Caco-2 (cell line): ENCODE measurements at regions not wholly inside any gene's neighbourhood (a gene's known extent, or its start where the extent isn't known, plus 50 kb on each side); places are given as distances from the start of the nearest gene placed in this dataset.

Experiments used
- BruUV-seq: library from RNA; stranded (reverse); fragments of 400-500 nt; replicated peaks from 2 replicates; lab custom pipeline; 2021; lab: Mats Ljungman, UMichigan
- CTCF ChIA-PET: fragments of 300-600 bp; sonication (Branson Sonifier 250); formaldehyde crosslinking; loops from one replicate; lab custom pipeline; 2022; ENCODE audit warnings: antibody characterized with exemption; lab: Charles Lee
- POLR2A ChIA-PET: fragments of 300-600 bp; sonication (Branson Sonifier 250); formaldehyde crosslinking; loops from one replicate; lab custom pipeline; 2022; ENCODE audit warnings: antibody characterized with exemption; lab: Charles Lee
- DNase-seq, 2 experiments: peaks; one replicate each; pipeline versions ENCODE4 v3.0.0 to v3.0.0-alpha.2; 2020 to 2022
- H3K27me3 ChIP-seq: replicated peaks from 2 replicates; pipeline ENCODE4 v1.6.0; 2011; ENCODE audit warnings: low read length; ENCODE audit not compliant: control insufficient read depth, insufficient read depth
- H3K36me3 ChIP-seq: 2 replicates; pipeline ENCODE4 v1.5.1; 2011; ENCODE audit warnings: low read length; ENCODE audit not compliant: control insufficient read depth, insufficient read depth
- H3K4me1 ChIP-seq: fragments of 250-450 bp; sonication (Bioruptor Pico); 2 replicates; pipeline ENCODE4 v1.5.1; 2020; ENCODE audit warnings: mild to moderate bottlenecking
- H3K4me3 ChIP-seq: 2 replicates; pipeline ENCODE4 v1.5.1; 2011; ENCODE audit warnings: low read depth, mild to moderate bottlenecking, control low read depth, low read length
- H3K9me3 ChIP-seq: fragments of 250-450 bp; sonication (Bioruptor Pico); 2 replicates; pipeline ENCODE4 v1.5.1; 2020; ENCODE audit warnings: mild to moderate bottlenecking, moderate library complexity
- H3K27ac Mint-ChIP-seq: one replicate; pipeline ENCODE4 v1.8.0; 2022; ENCODE audit warnings: mixed read lengths; ENCODE audit not compliant: unreplicated experiment
- H3K27me3 Mint-ChIP-seq: one replicate; pipeline ENCODE4 v1.8.0; 2022; ENCODE audit warnings: mixed read lengths; ENCODE audit not compliant: insufficient read depth, unreplicated experiment
- H3K36me3 Mint-ChIP-seq: one replicate; pipeline ENCODE4 v1.8.0; 2022; ENCODE audit warnings: mild to moderate bottlenecking, mixed read lengths; ENCODE audit not compliant: insufficient read depth, unreplicated experiment
- H3K4me1 Mint-ChIP-seq: one replicate; pipeline ENCODE4 v1.8.0; 2022; ENCODE audit warnings: low read depth, mixed read lengths; ENCODE audit not compliant: unreplicated experiment
- H3K4me3 Mint-ChIP-seq: one replicate; pipeline ENCODE4 v1.8.0; 2022; ENCODE audit warnings: mild to moderate bottlenecking, moderate library complexity, mixed read lengths; ENCODE audit not compliant: unreplicated experiment
- H3K9me3 Mint-ChIP-seq: one replicate; pipeline ENCODE4 v1.8.0; 2022; ENCODE audit warnings: mixed read lengths; ENCODE audit not compliant: unreplicated experiment
- CTCF ChIP-seq, 2 experiments: fragments of 200-600 bp in 1 of 2; IDR thresholded peaks; 1 replicate in 1 of 2; 2 replicates in 1 of 2; pipeline versions ENCODE4 v1.5.1 to v1.8.0; 2011 to 2022; ENCODE audit warnings: antibody characterized with exemption in 1 of 2, control low read depth in 1 of 2, inconsistent platforms in 1 of 2, low read depth in 1 of 2, low read length in 1 of 2, mild to moderate bottlenecking in 1 of 2, moderate library complexity in 1 of 2; ENCODE audit not compliant: insufficient read depth in 1 of 2, severe bottlenecking in 1 of 2, unreplicated experiment in 1 of 2
- intact Hi-C: fragments of 100-400 bp; cut with micrococcal nuclease; formaldehyde crosslinking; loops from one replicate; pipeline ENCODE4 v1.10.0; 2022; ENCODE audit not compliant: unreplicated experiment

- ChIA-PET CTCF (no interaction called here), POLR2A (no interaction called here)
- Mint-ChIP-seq H3K27ac (no peak overlapping the region), H3K4me3 (no peak overlapping the region), H3K36me3 (no peaks in the 10 kb centered on the region), H3K4me1 (no peaks in the 10 kb centered on the region), H3K27me3 (peaks cover 22% of the 10 kb centered on the region), H3K9me3 (no peaks in the 10 kb centered on the region)
- no peak for TF ChIP-seq CTCF (IDR thresholded peaks at IDR 0.05; ENCODE audit: insufficient read depth in 1 of 2, low read depth in 1 of 2, low read length in 1 of 2, severe bottlenecking in 1 of 2, unreplicated experiment in 1 of 2)
- H3K36me3 ChIP-seq = no peaks in the 10 kb centered on the region
- intact Hi-C loops = no loop called here
- no peaks in the 10 kb centered on the region for H3K4me1 ChIP-seq
- H3K27me3 ChIP-seq = peaks cover 2% of the 10 kb centered on the region
- H3K4me3 ChIP-seq = no peak overlapping the region
- no TSS peak for BruUV-seq
- DNase-seq = no peak
- no peaks in the 10 kb centered on the region for H3K9me3 ChIP-seq
These were observed 174.2 kb upstream of the NCAM1 start for GRCh38 chr11:112786886-112787530.

GRCh38 chr11:112789481-112789880 is 171.7 kb upstream of the NCAM1 start:
- no peak overlapping the region for H3K4me3 ChIP-seq
- Mint-ChIP-seq H3K27me3 (peaks cover 16% of the 10 kb centered on the region), H3K4me3 (no peak overlapping the region), H3K9me3 (no peaks in the 10 kb centered on the region), H3K4me1 (no peaks in the 10 kb centered on the region), H3K36me3 (no peaks in the 10 kb centered on the region), H3K27ac (no peak overlapping the region)
- H3K9me3 ChIP-seq = no peaks in the 10 kb centered on the region
- POLR2A ChIA-PET = no interaction called here
- no peaks in the 10 kb centered on the region for H3K36me3 ChIP-seq
- intact Hi-C loops = no loop called here
- H3K4me1 ChIP-seq = no peaks in the 10 kb centered on the region
- H3K27me3 ChIP-seq = peaks cover 2% of the 10 kb centered on the region
- CTCF ChIA-PET = no interaction called here
- TF ChIP-seq CTCF (IDR thresholded peaks at IDR 0.05; ENCODE audit: insufficient read depth in 1 of 2, low read depth in 1 of 2, low read length in 1 of 2, severe bottlenecking in 1 of 2, unreplicated experiment in 1 of 2) = no peak
- BruUV-seq = no TSS peak
- no peak for DNase-seq

GRCh38 chr11:112790286-112790685 is 170.9 kb upstream of the NCAM1 start:
- Histone ChIP-seq H3K36me3 (no peaks in the 10 kb centered on the region), H3K4me1 (no peaks in the 10 kb centered on the region), H3K27me3 (no peaks in the 10 kb centered on the region; the same call in none of the 2 replicates), H3K4me3 (no peak overlapping the region), H3K9me3 (no peaks in the 10 kb centered on the region)
- no peaks in the 10 kb centered on the region for H3K9me3 Mint-ChIP-seq
- no peak overlapping the region for H3K4me3 Mint-ChIP-seq
- no peak for TF ChIP-seq CTCF (IDR thresholded peaks at IDR 0.05; ENCODE audit: insufficient read depth in 1 of 2, low read depth in 1 of 2, low read length in 1 of 2, severe bottlenecking in 1 of 2, unreplicated experiment in 1 of 2)
- intact Hi-C loops = loop anchor here (10.0 kb wide), 1 partner anchor 505 kb away; no protein-coding TSS in a partner anchor
- DNase-seq = no peak
- ChIA-PET POLR2A (no interaction called here), CTCF (interaction anchor here (0.6 kb wide), 1 partner anchor 857 kb away, joined by 3 read pairs; no protein-coding TSS in a partner anchor)
- no peaks in the 10 kb centered on the region for H3K36me3 Mint-ChIP-seq
- H3K27ac Mint-ChIP-seq = no peak overlapping the region
- BruUV-seq = no TSS peak
- H3K4me1 Mint-ChIP-seq = no peaks in the 10 kb centered on the region
- peaks cover 16% of the 10 kb centered on the region for H3K27me3 Mint-ChIP-seq
